ENCODE measurements at regions not wholly inside any gene's neighbourhood (a gene's known extent, or its start where the extent isn't known, plus 50 kb on each side); places are given as distances from the start of the nearest gene placed in this dataset. TPM values are rescaled to one million over a fixed set of nuclear protein-coding genes. Genes with fewer than 3 reads are reported as not detected.

Small RNA genes lying in the stretch of these regions (small RNA-seq; reads per million reads assigned to genes)
- not detected for gene RNU6-17P

All from vagina (tissue), 1 donor.